HFF-Myc (cell line): ENCODE measurements at regions not wholly inside any gene's neighbourhood (a gene's known extent, or its start where the extent isn't known, plus 50 kb on each side); places are given as distances from the start of the nearest gene placed in this dataset.

Source experiments
- DNase-seq: peaks from one replicate; pipeline ENCODE4 v3.0.0-alpha.2; 2011; ENCODE audit warnings: low read depth; ENCODE audit errors: extremely low read depth
- H3K4me3 ChIP-seq: replicated peaks from 2 replicates; pipeline ENCODE4 v1.5.1; 2011; ENCODE audit warnings: low read depth, mild to moderate bottlenecking, control low read depth, low read length
- TF ChIP-seq, protein P1 (sequence below): IDR thresholded peaks from 2 replicates; pipeline ENCODE4 v1.5.1; 2012; ENCODE audit warnings: mild to moderate bottlenecking, low read depth, low read length, control low read depth; ENCODE audit errors: missing control alignments

DNA sequence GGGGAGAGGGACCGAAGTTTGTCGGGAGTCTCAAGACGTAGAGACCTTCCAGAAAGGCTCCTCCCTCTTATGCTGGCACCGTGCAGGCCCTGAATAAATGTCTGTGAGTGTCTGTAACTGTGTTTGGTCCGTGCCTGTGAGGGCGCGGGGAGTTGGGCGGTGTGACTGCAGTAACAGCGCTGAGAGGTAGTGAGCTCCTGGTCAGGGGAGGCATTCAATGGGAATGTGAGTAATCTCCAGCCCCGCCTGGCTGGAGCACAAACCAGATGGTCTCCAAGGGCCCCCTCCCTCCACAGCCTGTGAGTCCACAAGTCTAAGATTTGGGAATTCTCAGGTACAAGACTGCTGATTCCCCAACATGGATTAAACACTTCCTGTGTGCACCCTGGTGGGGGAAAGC is 100.0 kb downstream of the HMX1 start:
- H3K4me3 ChIP-seq, result no peak overlapping the region
- TF ChIP-seq, protein P1, sequence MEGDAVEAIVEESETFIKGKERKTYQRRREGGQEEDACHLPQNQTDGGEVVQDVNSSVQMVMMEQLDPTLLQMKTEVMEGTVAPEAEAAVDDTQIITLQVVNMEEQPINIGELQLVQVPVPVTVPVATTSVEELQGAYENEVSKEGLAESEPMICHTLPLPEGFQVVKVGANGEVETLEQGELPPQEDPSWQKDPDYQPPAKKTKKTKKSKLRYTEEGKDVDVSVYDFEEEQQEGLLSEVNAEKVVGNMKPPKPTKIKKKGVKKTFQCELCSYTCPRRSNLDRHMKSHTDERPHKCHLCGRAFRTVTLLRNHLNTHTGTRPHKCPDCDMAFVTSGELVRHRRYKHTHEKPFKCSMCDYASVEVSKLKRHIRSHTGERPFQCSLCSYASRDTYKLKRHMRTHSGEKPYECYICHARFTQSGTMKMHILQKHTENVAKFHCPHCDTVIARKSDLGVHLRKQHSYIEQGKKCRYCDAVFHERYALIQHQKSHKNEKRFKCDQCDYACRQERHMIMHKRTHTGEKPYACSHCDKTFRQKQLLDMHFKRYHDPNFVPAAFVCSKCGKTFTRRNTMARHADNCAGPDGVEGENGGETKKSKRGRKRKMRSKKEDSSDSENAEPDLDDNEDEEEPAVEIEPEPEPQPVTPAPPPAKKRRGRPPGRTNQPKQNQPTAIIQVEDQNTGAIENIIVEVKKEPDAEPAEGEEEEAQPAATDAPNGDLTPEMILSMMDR, result no peak
- no peak for DNase-seq

DNA sequence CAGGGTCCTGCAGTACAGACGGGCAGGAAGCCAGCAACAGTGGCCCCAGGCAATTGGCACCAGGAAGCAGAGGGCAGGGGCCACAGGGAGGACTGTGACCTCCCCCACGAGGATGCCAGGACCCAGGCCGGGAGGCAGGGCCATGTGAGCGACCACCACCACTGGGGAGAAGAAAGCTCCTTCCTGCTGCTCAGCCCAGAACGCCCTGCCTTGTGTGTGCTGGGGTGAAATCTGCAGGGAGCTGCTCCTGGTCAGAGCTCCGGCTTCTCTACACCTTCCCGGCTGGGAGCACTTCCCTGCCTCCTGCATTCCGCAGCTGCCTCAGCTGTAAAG is 100.4 kb downstream of the HMX1 start:
- TF ChIP-seq, protein P1, result no peak
- no peak for DNase-seq
- no peak overlapping the region for H3K4me3 ChIP-seq

DNA sequence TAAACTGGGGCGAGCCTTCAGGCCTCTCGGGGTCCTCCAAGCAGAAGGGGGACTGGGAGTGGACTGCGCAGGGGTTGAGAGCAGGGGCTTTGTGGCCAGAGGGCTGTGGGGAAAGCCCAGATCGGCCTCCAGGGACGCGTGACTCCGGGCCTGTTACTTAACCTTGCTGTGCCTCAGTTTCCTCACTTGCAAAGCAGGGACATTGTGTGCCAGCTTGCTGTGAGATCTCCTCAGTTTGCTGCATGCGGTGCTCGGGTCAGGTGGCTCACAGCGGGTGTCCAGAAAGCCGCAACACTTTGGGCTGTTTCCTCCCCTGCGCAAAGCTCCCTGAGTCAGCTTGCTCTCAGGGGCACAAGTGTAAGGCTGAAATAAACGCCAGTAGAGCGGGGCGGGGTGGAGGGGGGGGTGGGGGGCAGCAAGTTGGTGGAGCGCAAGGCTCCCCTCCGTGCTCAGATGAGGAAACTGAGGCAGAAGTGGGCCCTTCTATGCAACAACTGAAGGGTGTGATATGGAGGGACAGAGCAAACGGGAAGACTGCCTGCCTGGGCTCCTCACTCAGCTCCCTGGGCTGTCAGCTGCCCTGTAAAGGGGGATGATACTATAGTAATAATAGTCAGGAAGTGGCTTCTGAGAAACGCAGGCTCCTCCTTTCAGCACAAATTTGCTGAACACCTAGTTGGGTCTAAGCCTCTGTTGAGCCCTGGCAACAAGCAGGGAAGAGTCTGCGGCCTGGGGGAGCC is 101.0 kb downstream of the HMX1 start:
- DNase-seq, result no peak
- no peak overlapping the region for H3K4me3 ChIP-seq
- TF ChIP-seq, protein P1, result no peak

DNA sequence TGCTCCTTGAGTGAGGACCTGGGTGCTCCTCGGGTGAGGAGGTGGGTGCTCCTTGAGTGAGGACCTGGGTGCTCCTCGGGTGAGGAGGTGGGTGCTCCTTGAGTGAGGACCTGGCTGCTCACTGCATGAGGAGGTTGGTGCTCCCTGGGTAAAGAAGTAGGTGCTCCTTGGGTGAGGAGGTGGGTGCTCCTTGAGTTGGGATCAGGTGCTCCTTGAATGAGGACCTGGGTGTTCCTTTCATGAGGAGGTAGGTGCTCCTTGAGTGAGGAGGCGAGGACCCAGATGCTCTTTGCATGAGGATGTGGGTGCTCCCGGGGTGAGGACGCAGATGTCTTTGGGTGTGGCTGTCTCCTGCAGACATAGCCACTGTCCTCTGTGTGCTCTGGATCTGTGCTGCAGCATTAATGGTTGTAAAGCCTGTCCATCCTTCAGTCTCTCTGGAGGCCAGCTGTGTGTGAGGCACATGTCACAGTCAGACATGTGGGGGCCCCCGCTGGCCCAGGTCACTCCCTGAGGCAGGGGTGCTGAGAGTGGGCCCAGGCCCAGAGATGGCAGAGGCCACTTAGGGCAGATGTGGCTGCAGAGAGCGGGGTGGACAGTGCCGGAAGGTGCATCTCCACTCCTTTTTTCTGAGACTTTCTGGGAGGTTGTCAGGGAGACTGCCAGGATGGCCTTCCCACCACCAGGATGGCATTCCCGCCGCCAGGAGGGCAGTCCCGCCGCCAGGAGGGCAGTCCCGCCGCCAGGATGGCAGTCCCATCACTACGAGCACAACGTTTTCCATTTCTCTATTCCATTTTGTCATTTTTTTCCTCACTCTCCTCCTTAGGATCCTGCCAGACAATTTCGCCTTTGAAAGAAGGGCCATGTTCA is 101.8 kb downstream of the HMX1 start:
- no peak for DNase-seq
- H3K4me3 ChIP-seq, result no peak overlapping the region
- TF ChIP-seq, protein P1, result no peak

DNA sequence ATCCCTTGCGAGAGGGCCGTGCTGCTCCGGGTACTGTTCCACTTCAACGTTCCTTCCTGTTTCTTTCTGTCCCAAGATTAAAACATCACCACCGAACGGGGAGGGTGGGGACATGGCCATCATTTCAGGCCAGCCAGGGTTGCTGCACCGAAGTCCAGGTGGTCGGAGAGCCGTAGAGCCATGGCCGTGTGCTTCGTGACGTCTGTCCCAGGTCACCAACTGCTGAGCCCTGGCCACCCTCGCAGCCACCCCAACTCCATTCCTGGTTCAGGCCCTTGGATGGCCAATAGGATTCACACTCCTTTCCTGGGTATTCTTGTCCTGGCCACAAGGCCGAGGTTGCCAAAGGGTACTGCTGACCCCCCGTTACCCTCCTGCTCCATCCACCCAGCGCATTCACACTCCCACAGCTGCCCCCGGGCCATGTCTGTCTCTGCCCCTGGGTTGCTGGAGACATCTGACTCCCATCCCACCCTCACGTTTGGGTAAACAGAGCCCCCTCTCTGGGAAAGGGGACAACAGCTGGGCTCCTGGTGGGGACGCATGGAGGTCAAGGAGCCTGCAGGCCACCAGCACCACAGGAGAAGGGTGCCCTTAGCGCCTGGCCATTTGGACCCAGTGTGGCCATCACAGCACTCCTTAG is 103.2 kb downstream of the HMX1 start:
- TF ChIP-seq, protein P1, result no peak
- H3K4me3 ChIP-seq, result no peak overlapping the region
- DNase-seq, result no peak

DNA sequence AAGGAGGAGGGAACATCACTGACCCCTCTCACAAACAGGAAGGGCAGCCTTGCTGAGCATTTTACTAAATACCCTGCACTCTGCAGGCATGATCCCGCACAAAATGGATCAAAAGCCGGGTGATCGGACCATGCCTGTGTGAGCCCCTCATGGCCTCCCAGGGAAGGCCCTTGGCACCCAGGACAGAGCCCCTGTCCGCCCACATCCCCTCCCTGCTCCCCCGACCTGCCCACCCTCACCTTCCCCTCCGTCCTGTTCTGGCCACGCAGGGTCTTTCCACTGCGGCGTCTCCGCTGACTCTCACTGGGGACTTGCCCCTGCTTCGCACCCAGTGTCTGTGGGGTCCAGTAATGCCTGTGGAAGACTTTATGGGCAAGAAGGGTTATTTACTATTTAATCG is 105.0 kb downstream of the HMX1 start:
- no peak for DNase-seq
- TF ChIP-seq, protein P1, result no peak
- no peak overlapping the region for H3K4me3 ChIP-seq
